Transverse colon (tissue), 3 donors: ENCODE measurements at regions not wholly inside any gene's neighbourhood (a gene's known extent, or its start where the extent isn't known, plus 50 kb on each side); places are given as distances from the start of the nearest gene placed in this dataset.

ENCODE experiments used
- CTCF ChIP-seq, 5 experiments: fragments of 200-600 bp in 3 of 5; fragments of 450-650 bp in 2 of 5; sonication (generic) in 3 of 5; IDR thresholded peaks; 1 replicate in 2 of 5; 2 replicates in 3 of 5; pipeline ENCODE4 v1.5.1; 2016 to 2017; ENCODE audit warnings: antibody characterized with exemption in 5 of 5, inconsistent platforms in 3 of 5, mild to moderate bottlenecking in 2 of 5, moderate library complexity in 1 of 5
- EP300 ChIP-seq: sonication (generic); formaldehyde crosslinking; IDR thresholded peaks from one replicate; pipeline ENCODE4 v1.6.1; 2017; ENCODE audit warnings: antibody characterized with exemption, low read depth

DNA sequence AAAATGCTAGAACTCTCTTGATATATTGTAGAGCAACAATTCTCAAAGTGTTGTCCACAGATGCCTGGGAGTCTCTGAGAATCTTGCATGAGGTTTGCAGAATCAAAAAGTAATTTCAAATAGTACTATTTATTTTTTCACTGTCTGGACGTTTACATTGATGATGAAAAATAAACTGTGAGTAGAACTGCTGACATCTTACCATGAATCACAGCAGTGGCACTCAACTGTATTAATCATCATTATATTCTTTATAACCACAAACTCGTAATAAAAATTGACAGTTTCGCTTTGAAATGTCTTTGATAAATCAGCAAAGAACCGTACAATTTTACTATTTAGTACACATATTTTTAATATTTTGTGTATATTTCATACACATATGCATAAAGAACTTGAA, 94.5 kb downstream of the NAF1 start:
- no peak for TF ChIP-seq CTCF (IDR thresholded peaks at IDR 0.05)
- no peak for TF ChIP-seq EP300
